BJ (cell line): ENCODE measurements at regions not wholly inside any gene's neighbourhood (a gene's known extent, or its start where the extent isn't known, plus 50 kb on each side); places are given as distances from the start of the nearest gene placed in this dataset.

ENCODE experiments used
- CTCF ChIA-PET: fragments of 350-600 bp; formaldehyde crosslinking; extraction: SDS; loops from one replicate; lab custom pipeline; 2021; ENCODE audit warnings: antibody characterized with exemption, inconsistent platforms; lab: Yijun Ruan, JAX
- POLR2A ChIA-PET: fragments of 300-600 bp; sonication (Branson Sonifier 250); formaldehyde crosslinking; extraction: SDS; loops from one replicate; lab custom pipeline; 2021; ENCODE audit warnings: antibody characterized with exemption; lab: Charles Lee
- DNase-seq: peaks from one replicate; pipeline ENCODE4 v3.0.0-alpha.2; 2011; ENCODE audit warnings: low read depth
- H3K27me3 ChIP-seq: 2 replicates; pipeline ENCODE4 v1.6.0; 2011; ENCODE audit warnings: low read length; ENCODE audit not compliant: control insufficient read depth, insufficient read depth
- H3K36me3 ChIP-seq: 2 replicates; pipeline ENCODE4 v1.5.1; 2011; ENCODE audit warnings: low read length; ENCODE audit not compliant: control insufficient read depth, insufficient read depth
- H3K4me3 ChIP-seq: 2 replicates; pipeline ENCODE4 v1.5.1; 2011; ENCODE audit warnings: low read depth, mild to moderate bottlenecking, control low read depth, low read length
- CTCF ChIP-seq: IDR thresholded peaks from 2 replicates; pipeline ENCODE4 v1.5.1; 2011; ENCODE audit warnings: low read depth, mild to moderate bottlenecking, control low read depth, inconsistent platforms, low read length, moderate library complexity; ENCODE audit not compliant: insufficient read depth

- Histone ChIP-seq H3K4me3 (peak overlapping the region; percentile 16), H3K36me3 (no peaks in the 10 kb centered on the region), H3K27me3 (peaks cover 15% of the 10 kb centered on the region)
- no peak for DNase-seq
- TF ChIP-seq CTCF, result no peak
- ChIA-PET CTCF (interaction anchor here (0.7 to 4.1 kb wide), 3 partner anchors 15 to 37 kb away, joined by 3 to 28 read pairs (median 17); no protein-coding TSS in a partner anchor), POLR2A (no interaction called here)
Observed at GRCh38 chr1:23619299-23620188, 60.2 kb upstream of the ID3 start.

- Histone ChIP-seq H3K4me3 (no peak overlapping the region), H3K27me3 (peaks cover 15% of the 10 kb centered on the region), H3K36me3 (no peaks in the 10 kb centered on the region)
- TF ChIP-seq CTCF, result no peak
- POLR2A ChIA-PET, result no interaction called here
- DNase-seq, result no peak
- CTCF ChIA-PET, result interaction anchor here (0.6 to 4.1 kb wide), 3 partner anchors 14 to 18 kb away, joined by 3 to 28 read pairs (median 17); no protein-coding TSS in a partner anchor
Observed at GRCh38 chr1:23618586-23619083, 59.3 kb upstream of the ID3 start.

GRCh38 chr1:23617084-23617521, 57.8 kb upstream of the ID3 start:
- no peak for TF ChIP-seq CTCF
- ChIA-PET POLR2A (no interaction called here), CTCF (interaction anchor here (1.5 kb wide), 1 partner anchor 18 kb away, joined by 5 read pairs; no protein-coding TSS in a partner anchor)
- no peak for DNase-seq
- Histone ChIP-seq H3K36me3 (no peaks in the 10 kb centered on the region), H3K4me3 (no peak overlapping the region), H3K27me3 (peaks cover 15% of the 10 kb centered on the region)

GRCh38 chr1:23616292-23616824, 57.1 kb upstream of the ID3 start:
- POLR2A ChIA-PET, result no interaction called here
- DNase-seq, result no peak
- H3K36me3 ChIP-seq, result no peaks in the 10 kb centered on the region

More at GRCh38 chr1:23616292-23616824, 57.1 kb upstream of the ID3 start:
- Histone ChIP-seq H3K4me3 (no peak overlapping the region), H3K27me3 (peaks cover 15% of the 10 kb centered on the region)
- no peak for TF ChIP-seq CTCF
- CTCF ChIA-PET, result no interaction called here
